ENCODE measurements at regions not wholly inside any gene's neighbourhood (a gene's known extent, or its start where the extent isn't known, plus 50 kb on each side); places are given as distances from the start of the nearest gene placed in this dataset.

GRCh38 chr11:70614034-70614681 lies 215.8 kb downstream of the CTTN start:
- no peaks in the 10 kb centered on the region for H3K4me1 Mint-ChIP-seq
- H3K4me3 Mint-ChIP-seq: no peak overlapping the region
- no peaks in the 10 kb centered on the region for H3K36me3 Mint-ChIP-seq
- no peak overlapping the region for H3K27ac Mint-ChIP-seq
- no peaks in the 10 kb centered on the region for H3K9me3 Mint-ChIP-seq
- no peak for ATAC-seq
- H3K27me3 Mint-ChIP-seq: no peaks in the 10 kb centered on the region

- ATAC-seq: no peak
- H3K27me3 Mint-ChIP-seq: no peaks in the 10 kb centered on the region
- no peak overlapping the region for H3K4me3 Mint-ChIP-seq
- no peaks in the 10 kb centered on the region for H3K9me3 Mint-ChIP-seq
- H3K36me3 Mint-ChIP-seq: no peaks in the 10 kb centered on the region
- no peaks in the 10 kb centered on the region for H3K4me1 Mint-ChIP-seq
- H3K27ac Mint-ChIP-seq: no peak overlapping the region
Measured at GRCh38 chr11:70615036-70615875, 216.9 kb downstream of the CTTN start.

GRCh38 chr11:70616317-70616716 lies 218.0 kb downstream of the CTTN start:
- ATAC-seq: no peak
- no peaks in the 10 kb centered on the region for H3K9me3 Mint-ChIP-seq
- no peaks in the 10 kb centered on the region for H3K4me1 Mint-ChIP-seq
- H3K4me3 Mint-ChIP-seq: no peak overlapping the region
- H3K27ac Mint-ChIP-seq: no peak overlapping the region
- H3K27me3 Mint-ChIP-seq: no peaks in the 10 kb centered on the region
- H3K36me3 Mint-ChIP-seq: no peaks in the 10 kb centered on the region

GRCh38 chr11:70616938-70617654 lies 218.8 kb downstream of the CTTN start:
- H3K4me1 Mint-ChIP-seq: no peaks in the 10 kb centered on the region
- no peak for ATAC-seq
- H3K27ac Mint-ChIP-seq: no peak overlapping the region
- H3K27me3 Mint-ChIP-seq: no peaks in the 10 kb centered on the region
- H3K9me3 Mint-ChIP-seq: no peaks in the 10 kb centered on the region
- no peaks in the 10 kb centered on the region for H3K36me3 Mint-ChIP-seq
- no peak overlapping the region for H3K4me3 Mint-ChIP-seq

GRCh38 chr11:70618431-70619101 lies 220.2 kb downstream of the CTTN start:
- no peaks in the 10 kb centered on the region for H3K9me3 Mint-ChIP-seq
- no peak for ATAC-seq
- H3K27me3 Mint-ChIP-seq: no peaks in the 10 kb centered on the region
- H3K4me3 Mint-ChIP-seq: no peak overlapping the region
- H3K27ac Mint-ChIP-seq: no peak overlapping the region
- H3K36me3 Mint-ChIP-seq: no peaks in the 10 kb centered on the region
- H3K4me1 Mint-ChIP-seq: no peaks in the 10 kb centered on the region

GRCh38 chr11:70619591-70619990 lies 221.3 kb downstream of the CTTN start:
- Mint-ChIP-seq H3K36me3 (no peaks in the 10 kb centered on the region), H3K9me3 (no peaks in the 10 kb centered on the region), H3K4me1 (no peaks in the 10 kb centered on the region), H3K27ac (no peak overlapping the region), H3K4me3 (no peak overlapping the region), H3K27me3 (no peaks in the 10 kb centered on the region)
- no peak for ATAC-seq

GRCh38 chr11:70620510-70621184 lies 222.3 kb downstream of the CTTN start:
- Mint-ChIP-seq H3K9me3 (no peaks in the 10 kb centered on the region), H3K36me3 (no peaks in the 10 kb centered on the region), H3K27me3 (no peaks in the 10 kb centered on the region), H3K4me1 (no peaks in the 10 kb centered on the region), H3K4me3 (no peak overlapping the region), H3K27ac (no peak overlapping the region)
- no peak for ATAC-seq

GRCh38 chr11:70621241-70621640 lies 222.9 kb downstream of the CTTN start:
- no peak for ATAC-seq
- Mint-ChIP-seq H3K4me1 (no peaks in the 10 kb centered on the region), H3K4me3 (no peak overlapping the region), H3K36me3 (no peaks in the 10 kb centered on the region), H3K27ac (no peak overlapping the region), H3K9me3 (no peaks in the 10 kb centered on the region), H3K27me3 (no peaks in the 10 kb centered on the region)

- no peak for ATAC-seq
- Mint-ChIP-seq H3K4me3 (no peak overlapping the region), H3K27me3 (no peaks in the 10 kb centered on the region), H3K27ac (no peak overlapping the region), H3K36me3 (no peaks in the 10 kb centered on the region), H3K4me1 (no peaks in the 10 kb centered on the region), H3K9me3 (no peaks in the 10 kb centered on the region)
Measured at GRCh38 chr11:70622091-70622490, 223.8 kb downstream of the CTTN start.

- no peaks in the 10 kb centered on the region for H3K4me1 Mint-ChIP-seq
- no peak overlapping the region for H3K27ac Mint-ChIP-seq
- no peak overlapping the region for H3K4me3 Mint-ChIP-seq
- H3K36me3 Mint-ChIP-seq: no peaks in the 10 kb centered on the region
- peaks cover 11% of the 10 kb centered on the region for H3K27me3 Mint-ChIP-seq
- ATAC-seq: peak; percentile 14
- H3K9me3 Mint-ChIP-seq: no peaks in the 10 kb centered on the region
Measured at GRCh38 chr11:70623906-70624597, 225.7 kb downstream of the CTTN start.

- peaks cover 15% of the 10 kb centered on the region for H3K27me3 Mint-ChIP-seq
- no peak overlapping the region for H3K4me3 Mint-ChIP-seq
- H3K36me3 Mint-ChIP-seq: no peaks in the 10 kb centered on the region
- ATAC-seq: no peak
- no peak overlapping the region for H3K27ac Mint-ChIP-seq
- no peaks in the 10 kb centered on the region for H3K9me3 Mint-ChIP-seq
- no peaks in the 10 kb centered on the region for H3K4me1 Mint-ChIP-seq
Measured at GRCh38 chr11:70624598-70624993, 226.3 kb downstream of the CTTN start.

- Mint-ChIP-seq H3K27ac (no peak overlapping the region), H3K4me3 (no peak overlapping the region), H3K27me3 (peaks cover 15% of the 10 kb centered on the region), H3K4me1 (no peaks in the 10 kb centered on the region), H3K36me3 (no peaks in the 10 kb centered on the region), H3K9me3 (no peaks in the 10 kb centered on the region)
- ATAC-seq: no peak
Measured at GRCh38 chr11:70625051-70625450, 226.7 kb downstream of the CTTN start.

- Mint-ChIP-seq H3K27ac (no peak overlapping the region), H3K4me1 (no peaks in the 10 kb centered on the region), H3K9me3 (no peaks in the 10 kb centered on the region), H3K27me3 (peaks cover 15% of the 10 kb centered on the region), H3K36me3 (no peaks in the 10 kb centered on the region), H3K4me3 (no peak overlapping the region)
- no peak for ATAC-seq
Measured at GRCh38 chr11:70625582-70626518, 227.5 kb downstream of the CTTN start.

Data from stimulated activated memory B cell treated with anti-CD40 and anti-IgM and Interleukin-4, amounts not matched to agents 10 μg/mL and 1 μg/mL and 100 μg/mL, for 72 hours (primary cell).